K562 (cell line): ENCODE measurements at regions not wholly inside any gene's neighbourhood (a gene's known extent, or its start where the extent isn't known, plus 50 kb on each side); places are given as distances from the start of the nearest gene placed in this dataset.

Experiments used
- CXXC5 ChIP-seq: fragments of 250-450 bp; sonication (Bioruptor Pico); IDR thresholded peaks from 2 replicates; pipeline ENCODE4 v1.8.0; 2022; ENCODE audit warnings: inconsistent platforms, mild to moderate bottlenecking, moderate library complexity
- GATAD2B ChIP-seq: fragments of 450-650 bp; IDR thresholded peaks from 2 replicates; pipeline ENCODE4 v1.6.1; 2017; ENCODE audit warnings: mild to moderate bottlenecking, borderline replicate concordance
- HMG20B ChIP-seq: fragments of 250-450 bp; sonication (Bioruptor Pico); IDR thresholded peaks from 2 replicates; pipeline ENCODE4 v1.5.0; 2021; ENCODE audit warnings: mild to moderate bottlenecking
- HNRNPK ChIP-seq: fragments of 200-400 bp; formaldehyde crosslinking; IDR thresholded peaks from one replicate; pipeline ENCODE4 v1.6.1; 2018; ENCODE audit warnings: mild to moderate bottlenecking, low read depth, low read length; ENCODE audit not compliant: poor library complexity, severe bottlenecking
- KAT2B ChIP-seq: IDR thresholded peaks from one replicate; pipeline ENCODE4 v1.6.1; 2012; ENCODE audit warnings: low read depth, mild to moderate bottlenecking, control low read depth, inconsistent platforms, low read length, moderate library complexity
- KHSRP ChIP-seq: fragments of 450-650 bp; IDR thresholded peaks from 2 replicates; pipeline ENCODE4 v1.6.1; 2017
- RBM14 ChIP-seq: fragments of 200-400 bp; formaldehyde crosslinking; IDR thresholded peaks from 2 replicates; pipeline ENCODE4 v1.6.1; 2018; ENCODE audit warnings: low read depth, mild to moderate bottlenecking, low read length, moderate library complexity, borderline replicate concordance; ENCODE audit not compliant: insufficient read depth
- SMARCA5 ChIP-seq: fragments of 450-650 bp; IDR thresholded peaks from 2 replicates; pipeline ENCODE4 v1.6.1; 2016
- SMARCB1 ChIP-seq: IDR thresholded peaks from 2 replicates; pipeline ENCODE4 v1.6.1; 2011; ENCODE audit warnings: improper control_type of control experiment, low read depth; ENCODE audit not compliant: insufficient read length
- SNIP1 ChIP-seq: fragments of 450-650 bp; IDR thresholded peaks from 2 replicates; pipeline ENCODE4 v1.7.1; 2017; ENCODE audit warnings: low read depth, mild to moderate bottlenecking
- STAT5B ChIP-seq: fragments of 250-450 bp; sonication (Bioruptor Pico); IDR thresholded peaks from 2 replicates; pipeline ENCODE4 v1.8.0; 2021; ENCODE audit warnings: mild to moderate bottlenecking, inconsistent platforms
- TFAM ChIP-seq: fragments of 250-450 bp; sonication (Bioruptor Pico); conservative IDR thresholded peaks from 2 replicates; pipeline ENCODE4 v1.5.0; 2021; ENCODE audit warnings: mild to moderate bottlenecking, moderate library complexity
- ZNF140 ChIP-seq: fragments of 250-450 bp; sonication (Bioruptor Pico); IDR thresholded peaks from 2 replicates; pipeline ENCODE4 v1.8.0; 2021; ENCODE audit warnings: moderate library complexity, mild to moderate bottlenecking, inconsistent platforms
- ZNF507 ChIP-seq: conservative IDR thresholded peaks from 2 replicates; pipeline ENCODE4 v1.6.1; 2017; ENCODE audit warnings: missing genetic modification characterization, missing compliant biosample characterization
- ZNF668 ChIP-seq: fragments of 250-450 bp; sonication (Bioruptor Pico); IDR thresholded peaks from 2 replicates; pipeline ENCODE4 v1.8.0; 2022; ENCODE audit warnings: mild to moderate bottlenecking, inconsistent platforms
- TF ChIP-seq, protein P1 (sequence below), 2 experiments: fragments of 450-650 bp; formaldehyde crosslinking in 1 of 2; IDR thresholded peaks; 2 replicates each; pipeline versions ENCODE4 v1.4.0 to v1.6.1; 2014 to 2020; ENCODE audit warnings: mild to moderate bottlenecking in 2 of 2, borderline replicate concordance in 1 of 2, low read depth in 1 of 2
- TF ChIP-seq, protein P2 (sequence below), 3 experiments: fragments of 200-800 bp in 1 of 3; fragments of 250-450 bp in 1 of 3; fragments of 450-650 bp in 1 of 3; sonication (Bioruptor Pico) in 1 of 3; sonication (Bioruptor generic) in 1 of 3; formaldehyde crosslinking in 1 of 3; IDR thresholded peaks; 2 replicates each; pipeline versions ENCODE4 v1.6.1 to v1.8.0; 2016 to 2022; ENCODE audit warnings: mild to moderate bottlenecking in 2 of 3, missing genetic modification characterization in 2 of 3, missing compliant biosample characterization in 1 of 3, moderate library complexity in 1 of 3

DNA sequence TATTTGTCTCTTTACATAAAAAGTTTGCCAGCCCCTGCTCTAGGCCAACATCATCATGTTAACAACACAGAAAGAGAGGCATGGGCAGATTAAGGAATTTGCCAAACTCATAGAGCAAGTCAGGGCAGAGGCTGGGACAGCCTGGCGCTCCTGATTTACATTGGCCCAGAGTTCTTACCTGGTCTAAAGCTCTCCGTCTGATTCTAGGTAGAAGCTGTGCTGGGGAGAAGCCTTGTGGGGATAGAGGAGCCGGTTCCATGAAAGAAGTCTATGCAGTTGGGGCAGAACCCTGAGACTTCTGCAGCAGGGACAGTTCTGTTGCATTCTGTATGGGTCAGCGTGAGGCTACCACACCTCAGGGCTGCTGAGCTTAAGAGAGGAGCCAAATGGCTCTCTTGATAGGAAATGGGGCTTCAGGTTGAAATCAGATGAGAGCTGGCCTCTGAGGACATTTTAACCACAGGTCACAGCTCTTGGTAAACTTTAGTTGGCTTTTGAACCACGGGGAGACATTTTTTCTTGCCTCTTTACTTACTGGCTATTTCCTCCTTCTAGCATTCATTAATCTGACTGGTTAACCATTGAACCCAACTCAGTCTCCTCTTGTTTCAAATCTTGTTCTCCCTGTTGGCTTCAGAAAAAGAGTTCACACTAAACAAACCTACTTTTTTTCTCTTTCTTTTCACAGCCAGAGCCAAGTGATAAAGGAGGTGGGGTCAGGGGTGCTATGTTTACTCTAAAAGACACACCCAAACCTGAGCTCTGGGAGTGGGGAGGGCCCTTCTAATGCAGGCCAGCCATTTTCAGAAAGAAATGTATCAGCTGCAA lies 250.7 kb downstream of the OPA1 start (continued):
- no peak for TF ChIP-seq KHSRP
- TF ChIP-seq RBM14 = no peak
- 0 out of 2 replicates have a peak, but pooled peaks have one; percentile 3 for TF ChIP-seq CXXC5 (CRISPR knock-in tag)
- no peak for TF ChIP-seq ZNF507
- TF ChIP-seq ZNF668 = no peak
- no peak for TF ChIP-seq TFAM (CRISPR knock-in tag)
- TF ChIP-seq, protein P1, sequence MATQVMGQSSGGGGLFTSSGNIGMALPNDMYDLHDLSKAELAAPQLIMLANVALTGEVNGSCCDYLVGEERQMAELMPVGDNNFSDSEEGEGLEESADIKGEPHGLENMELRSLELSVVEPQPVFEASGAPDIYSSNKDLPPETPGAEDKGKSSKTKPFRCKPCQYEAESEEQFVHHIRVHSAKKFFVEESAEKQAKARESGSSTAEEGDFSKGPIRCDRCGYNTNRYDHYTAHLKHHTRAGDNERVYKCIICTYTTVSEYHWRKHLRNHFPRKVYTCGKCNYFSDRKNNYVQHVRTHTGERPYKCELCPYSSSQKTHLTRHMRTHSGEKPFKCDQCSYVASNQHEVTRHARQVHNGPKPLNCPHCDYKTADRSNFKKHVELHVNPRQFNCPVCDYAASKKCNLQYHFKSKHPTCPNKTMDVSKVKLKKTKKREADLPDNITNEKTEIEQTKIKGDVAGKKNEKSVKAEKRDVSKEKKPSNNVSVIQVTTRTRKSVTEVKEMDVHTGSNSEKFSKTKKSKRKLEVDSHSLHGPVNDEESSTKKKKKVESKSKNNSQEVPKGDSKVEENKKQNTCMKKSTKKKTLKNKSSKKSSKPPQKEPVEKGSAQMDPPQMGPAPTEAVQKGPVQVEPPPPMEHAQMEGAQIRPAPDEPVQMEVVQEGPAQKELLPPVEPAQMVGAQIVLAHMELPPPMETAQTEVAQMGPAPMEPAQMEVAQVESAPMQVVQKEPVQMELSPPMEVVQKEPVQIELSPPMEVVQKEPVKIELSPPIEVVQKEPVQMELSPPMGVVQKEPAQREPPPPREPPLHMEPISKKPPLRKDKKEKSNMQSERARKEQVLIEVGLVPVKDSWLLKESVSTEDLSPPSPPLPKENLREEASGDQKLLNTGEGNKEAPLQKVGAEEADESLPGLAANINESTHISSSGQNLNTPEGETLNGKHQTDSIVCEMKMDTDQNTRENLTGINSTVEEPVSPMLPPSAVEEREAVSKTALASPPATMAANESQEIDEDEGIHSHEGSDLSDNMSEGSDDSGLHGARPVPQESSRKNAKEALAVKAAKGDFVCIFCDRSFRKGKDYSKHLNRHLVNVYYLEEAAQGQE (IDR thresholded peaks at IDR 0.05; ENCODE audit: borderline replicate concordance) = no peak
- TF ChIP-seq, protein P1 (CRISPR knock-in tag; IDR thresholded peaks at IDR 0.05; ENCODE audit: low read depth) = no peak
- TF ChIP-seq GATAD2B = no peak
- no peak for TF ChIP-seq KAT2B
- TF ChIP-seq, protein P2, sequence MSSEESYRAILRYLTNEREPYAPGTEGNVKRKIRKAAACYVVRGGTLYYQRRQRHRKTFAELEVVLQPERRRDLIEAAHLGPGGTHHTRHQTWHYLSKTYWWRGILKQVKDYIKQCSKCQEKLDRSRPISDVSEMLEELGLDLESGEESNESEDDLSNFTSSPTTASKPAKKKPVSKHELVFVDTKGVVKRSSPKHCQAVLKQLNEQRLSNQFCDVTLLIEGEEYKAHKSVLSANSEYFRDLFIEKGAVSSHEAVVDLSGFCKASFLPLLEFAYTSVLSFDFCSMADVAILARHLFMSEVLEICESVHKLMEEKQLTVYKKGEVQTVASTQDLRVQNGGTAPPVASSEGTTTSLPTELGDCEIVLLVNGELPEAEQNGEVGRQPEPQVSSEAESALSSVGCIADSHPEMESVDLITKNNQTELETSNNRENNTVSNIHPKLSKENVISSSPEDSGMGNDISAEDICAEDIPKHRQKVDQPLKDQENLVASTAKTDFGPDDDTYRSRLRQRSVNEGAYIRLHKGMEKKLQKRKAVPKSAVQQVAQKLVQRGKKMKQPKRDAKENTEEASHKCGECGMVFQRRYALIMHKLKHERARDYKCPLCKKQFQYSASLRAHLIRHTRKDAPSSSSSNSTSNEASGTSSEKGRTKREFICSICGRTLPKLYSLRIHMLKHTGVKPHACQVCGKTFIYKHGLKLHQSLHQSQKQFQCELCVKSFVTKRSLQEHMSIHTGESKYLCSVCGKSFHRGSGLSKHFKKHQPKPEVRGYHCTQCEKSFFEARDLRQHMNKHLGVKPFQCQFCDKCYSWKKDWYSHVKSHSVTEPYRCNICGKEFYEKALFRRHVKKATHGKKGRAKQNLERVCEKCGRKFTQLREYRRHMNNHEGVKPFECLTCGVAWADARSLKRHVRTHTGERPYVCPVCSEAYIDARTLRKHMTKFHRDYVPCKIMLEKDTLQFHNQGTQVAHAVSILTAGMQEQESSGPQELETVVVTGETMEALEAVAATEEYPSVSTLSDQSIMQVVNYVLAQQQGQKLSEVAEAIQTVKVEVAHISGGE (CRISPR knock-in tag; IDR thresholded peaks at IDR 0.05) = peak in 1 of 3 experiments; percentile 27; a peak in 1 of 6 replicates
- TF ChIP-seq SMARCA5 = no peak
- no peak for TF ChIP-seq HNRNPK
- TF ChIP-seq SNIP1 = no peak
- no peak for TF ChIP-seq HMG20B (CRISPR knock-in tag)
- TF ChIP-seq SMARCB1 = no peak
- no peak for TF ChIP-seq ZNF140
- TF ChIP-seq STAT5B (CRISPR knock-in tag) = no peak
